Keratinocyte (primary cell): ENCODE measurements at regions not wholly inside any gene's neighbourhood (a gene's known extent, or its start where the extent isn't known, plus 50 kb on each side); places are given as distances from the start of the nearest gene placed in this dataset.

ENCODE experiments used
- DNase-seq: peaks from one replicate; pipeline ENCODE4 v3.0.0-alpha.2; 2011; ENCODE audit warnings: low read depth, missing footprints, low spot score
- FAIRE-seq: peaks from 2 replicates; lab custom pipeline; 2011; peaks lifted over from hg19 to GRCh38; lab: Jason Lieb, UNC
- H2AFZ ChIP-seq: 2 replicates; pipeline ENCODE4 v1.6.0; 2012; ENCODE audit warnings: low read length, control low read depth, inconsistent platforms; ENCODE audit not compliant: control insufficient read depth
- H3K27ac ChIP-seq: 2 replicates; pipeline ENCODE4 v1.5.1; 2011; ENCODE audit warnings: low read length; ENCODE audit not compliant: control insufficient read depth, insufficient read depth
- H3K27me3 ChIP-seq: 3 replicates; pipeline ENCODE4 v1.6.0; 2011; ENCODE audit warnings: low read length; ENCODE audit not compliant: control insufficient read depth, insufficient read depth; ENCODE audit errors: extremely low read depth
- H3K36me3 ChIP-seq, 2 experiments: 2 replicates in 1 of 2; 3 replicates in 1 of 2; pipeline ENCODE4 v1.5.1; 2011; ENCODE audit warnings: low read length in 2 of 2, mild to moderate bottlenecking in 1 of 2; ENCODE audit not compliant: control insufficient read depth in 2 of 2, insufficient read depth in 2 of 2; ENCODE audit errors: extremely low read depth in 1 of 2
- H3K4me1 ChIP-seq: 3 replicates; pipeline ENCODE4 v1.5.1; 2011; ENCODE audit warnings: low read length; ENCODE audit not compliant: control insufficient read depth, insufficient read depth; ENCODE audit errors: extremely low read depth
- H3K4me2 ChIP-seq: 3 replicates; pipeline ENCODE4 v1.6.0; 2011; ENCODE audit warnings: low read depth, low read length; ENCODE audit not compliant: control insufficient read depth, insufficient read depth; ENCODE audit errors: extremely low read depth
- H3K4me3 ChIP-seq, 3 experiments: fragments of 200-600 bp in 1 of 3; sonication (generic) in 1 of 3; 2 replicates in 2 of 3; 3 replicates in 1 of 3; pipeline ENCODE4 v1.5.1; 2011 to 2016; ENCODE audit warnings: low read length in 3 of 3, mild to moderate bottlenecking in 3 of 3, control low read depth in 2 of 3, inconsistent platforms in 1 of 3, low read depth in 1 of 3, mixed read lengths in 1 of 3, mixed run types in 1 of 3, moderate library complexity in 1 of 3; ENCODE audit not compliant: control insufficient read depth in 2 of 3, insufficient read depth in 2 of 3; ENCODE audit errors: extremely low read depth in 1 of 3
- H3K79me2 ChIP-seq: 2 replicates; pipeline ENCODE4 v1.6.0; 2012; ENCODE audit warnings: low read length; ENCODE audit not compliant: control insufficient read depth, insufficient read depth
- H3K9ac ChIP-seq: 3 replicates; pipeline ENCODE4 v1.6.0; 2011; ENCODE audit warnings: low read length; ENCODE audit not compliant: control insufficient read depth, insufficient read depth; ENCODE audit errors: extremely low read depth
- H3K9me1 ChIP-seq: 3 replicates; pipeline ENCODE4 v1.6.0; 2011; ENCODE audit warnings: low read length; ENCODE audit not compliant: control insufficient read depth, insufficient read depth; ENCODE audit errors: extremely low read depth
- H3K9me3 ChIP-seq: 2 replicates; pipeline ENCODE4 v1.5.1; 2012; ENCODE audit warnings: low read depth, low read length; ENCODE audit not compliant: control insufficient read depth
- H4K20me1 ChIP-seq: 3 replicates; pipeline ENCODE4 v1.6.0; 2011; ENCODE audit warnings: low read length; ENCODE audit not compliant: control insufficient read depth, insufficient read depth; ENCODE audit errors: extremely low read depth
- CTCF ChIP-seq, 3 experiments: IDR thresholded peaks in 1 of 3; conservative IDR thresholded peaks in 1 of 3; optimal IDR thresholded peaks in 1 of 3; 2 replicates in 2 of 3; 3 replicates in 1 of 3; pipeline versions ENCODE3 to v1.5.1; 2011; ENCODE audit warnings: low read length in 3 of 3, mild to moderate bottlenecking in 3 of 3, moderate library complexity in 2 of 3, control low read depth in 1 of 3, inconsistent platforms in 1 of 3; ENCODE audit not compliant: insufficient read depth in 2 of 3; ENCODE audit errors: extremely low read depth in 1 of 3
- EZH2 ChIP-seq: IDR thresholded peaks from one replicate; pipeline ENCODE4 v1.6.1; 2012; ENCODE audit warnings: inconsistent platforms, mild to moderate bottlenecking, low read length, moderate library complexity
- dilution Hi-C: fragments of 300-500 bp; cut with MboI; formaldehyde crosslinking; loops from one replicate; pipeline ENCODE4 v1.7.0; 2020; ENCODE audit warnings: low sequenced_read_pairs; ENCODE audit not compliant: extremely low pct_ligation_motif_present

GRCh38 chr7:51455948-51456347, 139.3 kb upstream of the COBL start:
- H3K4me3 ChIP-seq, result no peak overlapping the region
- no peak overlapping the region for H2AFZ ChIP-seq
- no peak overlapping the region for H3K4me2 ChIP-seq
- no peak for DNase-seq
- no peaks in the 10 kb centered on the region for H3K9me3 ChIP-seq
- dilution Hi-C loops, result no loop called here
- no peak overlapping the region for H3K9ac ChIP-seq
- H3K4me1 ChIP-seq, result no peaks in the 10 kb centered on the region
- H4K20me1 ChIP-seq, result no peaks in the 10 kb centered on the region
- H3K79me2 ChIP-seq, result no peaks in the 10 kb centered on the region
- H3K36me3 ChIP-seq, result no peaks in the 10 kb centered on the region
- H3K9me1 ChIP-seq, result no peaks in the 10 kb centered on the region
- no peak overlapping the region for H3K27ac ChIP-seq
- no peak for FAIRE-seq
- TF ChIP-seq CTCF (optimal IDR thresholded peaks at IDR 0.05 in 1 of 3, IDR thresholded peaks at IDR 0.05 in 1 of 3, conservative IDR thresholded peaks at IDR 0.05 in 1 of 3; ENCODE audit: extremely low read depth in 1 of 3, insufficient read depth in 2 of 3, low read length in 3 of 3), result no peak
- TF ChIP-seq EZH2, result no peak
- H3K27me3 ChIP-seq, result no peaks in the 10 kb centered on the region

- Histone ChIP-seq H2AFZ (no peak overlapping the region), H3K27ac (no peak overlapping the region), H3K27me3 (no peaks in the 10 kb centered on the region), H3K36me3 (no peaks in the 10 kb centered on the region), H3K4me3 (no peak overlapping the region), H3K9me1 (no peaks in the 10 kb centered on the region), H3K79me2 (no peaks in the 10 kb centered on the region), H3K4me1 (no peaks in the 10 kb centered on the region), H3K4me2 (no peak overlapping the region), H3K9ac (no peak overlapping the region), H3K9me3 (no peaks in the 10 kb centered on the region), H4K20me1 (no peaks in the 10 kb centered on the region)
- no peak for FAIRE-seq
- dilution Hi-C loops, result no loop called here
- DNase-seq, result no peak
- TF ChIP-seq CTCF (optimal IDR thresholded peaks at IDR 0.05 in 1 of 3, IDR thresholded peaks at IDR 0.05 in 1 of 3, conservative IDR thresholded peaks at IDR 0.05 in 1 of 3; ENCODE audit: extremely low read depth in 1 of 3, insufficient read depth in 2 of 3, low read length in 3 of 3) (no peak), EZH2 (no peak)
These were observed 138.9 kb upstream of the COBL start for GRCh38 chr7:51455513-51455912.
